ENCODE measurements at regions not wholly inside any gene's neighbourhood (a gene's known extent, or its start where the extent isn't known, plus 50 kb on each side); places are given as distances from the start of the nearest gene placed in this dataset.

GRCh38 chr2:152924219-152924618, 205.8 kb downstream of the ARL6IP6 start:
- Histone ChIP-seq H3K9ac (ENCODE audit: low read length) (no peak overlapping the region), H3K27me3 (replicated peaks; ENCODE audit: insufficient read depth, low read length) (no peaks in the 10 kb centered on the region)
- TF ChIP-seq EZH2phosphoT487 (IDR thresholded peaks at IDR 0.05; ENCODE audit: low read length): no peak
- no peak for TF ChIP-seq EZH2 (optimal IDR thresholded peaks at IDR 0.05; ENCODE audit: low read depth, low read length)
- TF ChIP-seq, protein P1, sequence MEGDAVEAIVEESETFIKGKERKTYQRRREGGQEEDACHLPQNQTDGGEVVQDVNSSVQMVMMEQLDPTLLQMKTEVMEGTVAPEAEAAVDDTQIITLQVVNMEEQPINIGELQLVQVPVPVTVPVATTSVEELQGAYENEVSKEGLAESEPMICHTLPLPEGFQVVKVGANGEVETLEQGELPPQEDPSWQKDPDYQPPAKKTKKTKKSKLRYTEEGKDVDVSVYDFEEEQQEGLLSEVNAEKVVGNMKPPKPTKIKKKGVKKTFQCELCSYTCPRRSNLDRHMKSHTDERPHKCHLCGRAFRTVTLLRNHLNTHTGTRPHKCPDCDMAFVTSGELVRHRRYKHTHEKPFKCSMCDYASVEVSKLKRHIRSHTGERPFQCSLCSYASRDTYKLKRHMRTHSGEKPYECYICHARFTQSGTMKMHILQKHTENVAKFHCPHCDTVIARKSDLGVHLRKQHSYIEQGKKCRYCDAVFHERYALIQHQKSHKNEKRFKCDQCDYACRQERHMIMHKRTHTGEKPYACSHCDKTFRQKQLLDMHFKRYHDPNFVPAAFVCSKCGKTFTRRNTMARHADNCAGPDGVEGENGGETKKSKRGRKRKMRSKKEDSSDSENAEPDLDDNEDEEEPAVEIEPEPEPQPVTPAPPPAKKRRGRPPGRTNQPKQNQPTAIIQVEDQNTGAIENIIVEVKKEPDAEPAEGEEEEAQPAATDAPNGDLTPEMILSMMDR (IDR thresholded peaks at IDR 0.05; ENCODE audit: low read length): no peak

GRCh38 chr2:152920846-152921245, 202.4 kb downstream of the ARL6IP6 start:
- no peaks in the 10 kb centered on the region for H3F3A ChIP-seq (ENCODE audit: insufficient read depth, low read length)
- H3K36me3 ChIP-seq (replicated peaks; ENCODE audit: insufficient read depth, low read length): no peaks in the 10 kb centered on the region
- DNase-seq: no peak
- H3K9me3 ChIP-seq (replicated peaks; ENCODE audit: insufficient read depth, low read length): no peaks in the 10 kb centered on the region
- no peak overlapping the region for H3K27ac ChIP-seq (ENCODE audit: low read length)
- H2AFZ ChIP-seq (ENCODE audit: low read length): no peak overlapping the region
- H3K27me3 ChIP-seq (replicated peaks; ENCODE audit: insufficient read depth, low read length): no peaks in the 10 kb centered on the region
- no peak overlapping the region for H3K4me3 ChIP-seq (ENCODE audit: low read length)
- H3K79me2 ChIP-seq (ENCODE audit: low read length): no peaks in the 10 kb centered on the region
- no peaks in the 10 kb centered on the region for H3K9me2 ChIP-seq (replicated peaks; ENCODE audit: insufficient read depth, low read length)
- H3K4me2 ChIP-seq (ENCODE audit: low read depth, low read length): no peak overlapping the region
- no peaks in the 10 kb centered on the region for H4K20me1 ChIP-seq (ENCODE audit: insufficient read depth, low read length)
- TF ChIP-seq EZH2phosphoT487 (IDR thresholded peaks at IDR 0.05; ENCODE audit: low read length): no peak
- TF ChIP-seq, protein P1 (IDR thresholded peaks at IDR 0.05; ENCODE audit: low read length): no peak
- no peak for TF ChIP-seq EZH2 (optimal IDR thresholded peaks at IDR 0.05; ENCODE audit: low read depth, low read length)
- no peak overlapping the region for H3K9ac ChIP-seq (ENCODE audit: low read length)
- H3K4me1 ChIP-seq (ENCODE audit: low read length): 0 out of 2 replicates have a peak, but pooled peaks cover 5% of the 10 kb centered on the region

More at GRCh38 chr2:152924219-152924618, 205.8 kb downstream of the ARL6IP6 start:
- Histone ChIP-seq H2AFZ (ENCODE audit: low read length) (no peak overlapping the region), H3K9me3 (replicated peaks; ENCODE audit: insufficient read depth, low read length) (no peaks in the 10 kb centered on the region), H3K4me2 (ENCODE audit: low read depth, low read length) (no peak overlapping the region), H3K4me1 (ENCODE audit: low read length) (0 out of 2 replicates have a peak, but pooled peaks cover 5% of the 10 kb centered on the region), H3K36me3 (replicated peaks; ENCODE audit: insufficient read depth, low read length) (no peaks in the 10 kb centered on the region), H3K4me3 (ENCODE audit: low read length) (no peak overlapping the region), H3K9me2 (replicated peaks; ENCODE audit: insufficient read depth, low read length) (no peaks in the 10 kb centered on the region), H3F3A (ENCODE audit: insufficient read depth, low read length) (no peaks in the 10 kb centered on the region), H3K27ac (ENCODE audit: low read length) (no peak overlapping the region), H4K20me1 (ENCODE audit: insufficient read depth, low read length) (no peaks in the 10 kb centered on the region), H3K79me2 (ENCODE audit: low read length) (peaks cover 3% of the 10 kb centered on the region; the same call in 1 of the 2 replicates)
- no peak for DNase-seq

DNA sequence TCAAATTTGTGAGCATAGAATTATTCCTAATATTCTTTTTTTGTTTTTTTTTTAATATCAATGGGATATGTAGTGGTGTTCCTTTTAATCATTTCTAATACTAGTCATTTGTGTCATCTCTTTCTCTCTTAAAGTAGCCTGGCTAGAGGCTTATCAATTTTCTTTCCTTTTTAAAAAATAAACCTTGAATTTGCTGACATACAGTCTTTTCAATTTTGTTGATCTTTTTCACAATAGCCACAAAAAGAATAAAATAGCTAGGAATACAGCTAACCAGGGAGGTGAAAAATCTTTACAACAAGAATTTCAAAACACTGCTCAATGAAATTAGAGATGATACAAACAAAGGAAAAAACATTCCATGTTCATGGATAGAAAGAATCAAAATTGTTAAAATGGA, 192.6 kb downstream of the ARL6IP6 start:
- Histone ChIP-seq H3K9ac (ENCODE audit: low read length) (no peak overlapping the region), H3K4me1 (ENCODE audit: low read length) (no peaks in the 10 kb centered on the region), H3K4me3 (ENCODE audit: low read length) (no peak overlapping the region), H3K9me2 (replicated peaks; ENCODE audit: insufficient read depth, low read length) (no peaks in the 10 kb centered on the region), H4K20me1 (ENCODE audit: insufficient read depth, low read length) (no peaks in the 10 kb centered on the region), H3K27ac (ENCODE audit: low read length) (no peak overlapping the region), H2AFZ (ENCODE audit: low read length) (no peak overlapping the region), H3K79me2 (ENCODE audit: low read length) (no peaks in the 10 kb centered on the region), H3K27me3 (replicated peaks; ENCODE audit: insufficient read depth, low read length) (no peaks in the 10 kb centered on the region), H3K36me3 (replicated peaks; ENCODE audit: insufficient read depth, low read length) (no peaks in the 10 kb centered on the region), H3K4me2 (ENCODE audit: low read depth, low read length) (no peak overlapping the region), H3K9me3 (replicated peaks; ENCODE audit: insufficient read depth, low read length) (no peaks in the 10 kb centered on the region), H3F3A (ENCODE audit: insufficient read depth, low read length) (no peaks in the 10 kb centered on the region)
- TF ChIP-seq EZH2 (optimal IDR thresholded peaks at IDR 0.05; ENCODE audit: low read depth, low read length) (no peak), EZH2phosphoT487 (IDR thresholded peaks at IDR 0.05; ENCODE audit: low read length) (no peak)
- TF ChIP-seq, protein P1 (IDR thresholded peaks at IDR 0.05; ENCODE audit: low read length): no peak
- DNase-seq: no peak

All from MM.1S (cell line).